Mammary epithelial cell (primary cell): ENCODE measurements at regions not wholly inside any gene's neighbourhood (a gene's known extent, or its start where the extent isn't known, plus 50 kb on each side); places are given as distances from the start of the nearest gene placed in this dataset.

Source experiments
- CTCF ChIP-seq, 2 donors: IDR thresholded peaks in 1 of 2; conservative IDR thresholded peaks in 1 of 2; 2 replicates each; pipeline ENCODE4 v1.5.1; 2011 to 2012; ENCODE audit warnings: inconsistent platforms in 2 of 2, low read length in 2 of 2, mild to moderate bottlenecking in 2 of 2, control low read depth in 1 of 2, low read depth in 1 of 2; ENCODE audit not compliant: insufficient read depth in 1 of 2; ENCODE audit errors: extremely low read depth in 1 of 2
- EZH2 ChIP-seq: IDR thresholded peaks from 2 replicates; pipeline ENCODE4 v1.6.1; 2012; ENCODE audit warnings: low read length, inconsistent platforms, borderline replicate concordance

GRCh38 chr1:5649795-5650194, 342.4 kb downstream of the NPHP4 start:
- TF ChIP-seq EZH2 (no peak), CTCF (conservative IDR thresholded peaks at IDR 0.05 in 1 of 2, IDR thresholded peaks at IDR 0.05 in 1 of 2; ENCODE audit: extremely low read depth in 1 of 2, insufficient read depth in 1 of 2, low read depth in 1 of 2, low read length in 2 of 2) (no peak)
